GM12891 (cell line): ENCODE measurements at regions not wholly inside any gene's neighbourhood (a gene's known extent, or its start where the extent isn't known, plus 50 kb on each side); places are given as distances from the start of the nearest gene placed in this dataset.

ENCODE experiments used
- DNase-seq: peaks from one replicate; pipeline ENCODE4 v3.0.0; 2011; ENCODE audit warnings: low spot score; ENCODE audit not compliant: insufficient read length
- FAIRE-seq: peaks from 2 replicates; lab custom pipeline; 2011; peaks lifted over from hg19 to GRCh38; lab: Jason Lieb, UNC
- PAX5 ChIP-seq: IDR thresholded peaks from 2 replicates; pipeline ENCODE4 v1.6.1; 2011; ENCODE audit warnings: low read length, moderate library complexity, mild to moderate bottlenecking; ENCODE audit not compliant: insufficient read depth, severe bottlenecking
- POLR2A ChIP-seq: IDR thresholded peaks from 2 replicates; pipeline ENCODE4 v1.6.1; 2011; ENCODE audit warnings: low read depth, low read length, control low read depth
- POLR2AphosphoS5 ChIP-seq: IDR thresholded peaks from 2 replicates; pipeline ENCODE4 v1.6.1; 2011; ENCODE audit warnings: low read depth, low read length, control low read depth
- POU2F2 ChIP-seq: IDR thresholded peaks from 2 replicates; pipeline ENCODE4 v1.6.1; 2011; ENCODE audit warnings: low read depth, mild to moderate bottlenecking, control low read depth, low read length, moderate library complexity
- SPI1 ChIP-seq: IDR thresholded peaks from 2 replicates; pipeline ENCODE4 v1.6.1; 2011; ENCODE audit warnings: low read depth, low read length, control low read depth
- TAF1 ChIP-seq: IDR thresholded peaks from 2 replicates; pipeline ENCODE4 v1.6.1; 2011; ENCODE audit warnings: low read depth, low read length, control low read depth

DNA sequence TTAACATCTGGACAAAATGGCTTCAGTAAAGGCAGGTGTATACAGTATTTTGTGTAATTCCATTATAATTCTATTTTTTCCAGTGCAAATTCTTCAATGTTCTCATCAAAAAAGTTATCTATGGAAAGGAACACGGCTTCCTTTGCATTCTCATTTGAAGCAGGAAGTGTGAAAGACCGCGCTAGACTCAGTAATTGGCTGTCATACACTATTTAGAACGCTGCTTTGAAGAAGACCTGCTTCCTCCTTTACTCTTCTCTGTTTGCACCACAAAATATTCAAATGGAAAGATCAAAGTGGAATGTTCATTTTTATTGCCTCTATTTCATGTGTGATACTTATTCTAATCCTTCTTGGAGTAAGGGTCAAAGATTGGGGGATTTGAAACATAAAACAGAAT lies 883.7 kb downstream of the TSN start:
- no peak for DNase-seq
- FAIRE-seq: no peak
- TF ChIP-seq POU2F2 (no peak), POLR2AphosphoS5 (no peak), TAF1 (no peak), SPI1 (no peak), PAX5 (no peak), POLR2A (no peak)

DNA sequence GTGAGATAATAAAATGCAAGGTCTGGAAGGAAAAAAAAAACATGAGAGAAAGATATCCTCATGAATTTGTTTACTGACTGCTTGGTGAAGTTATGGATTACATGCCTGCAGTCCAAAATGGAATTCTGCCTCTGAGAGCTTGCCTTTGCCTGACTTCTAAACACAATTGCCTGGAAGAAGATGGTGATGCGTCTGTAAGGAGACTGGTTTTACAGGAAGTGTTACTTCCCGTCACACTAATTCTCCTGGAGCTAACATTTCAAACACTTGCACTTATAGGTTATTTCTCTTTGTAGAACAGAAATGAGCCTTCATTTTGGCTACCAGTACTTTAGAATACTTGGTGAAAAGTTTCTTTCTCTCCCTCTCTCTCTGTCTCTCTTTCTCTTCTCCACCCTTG lies 884.3 kb downstream of the TSN start:
- TF ChIP-seq PAX5 (no peak), POU2F2 (no peak), POLR2A (no peak)
- DNase-seq (no peak), FAIRE-seq (no peak)

DNA sequence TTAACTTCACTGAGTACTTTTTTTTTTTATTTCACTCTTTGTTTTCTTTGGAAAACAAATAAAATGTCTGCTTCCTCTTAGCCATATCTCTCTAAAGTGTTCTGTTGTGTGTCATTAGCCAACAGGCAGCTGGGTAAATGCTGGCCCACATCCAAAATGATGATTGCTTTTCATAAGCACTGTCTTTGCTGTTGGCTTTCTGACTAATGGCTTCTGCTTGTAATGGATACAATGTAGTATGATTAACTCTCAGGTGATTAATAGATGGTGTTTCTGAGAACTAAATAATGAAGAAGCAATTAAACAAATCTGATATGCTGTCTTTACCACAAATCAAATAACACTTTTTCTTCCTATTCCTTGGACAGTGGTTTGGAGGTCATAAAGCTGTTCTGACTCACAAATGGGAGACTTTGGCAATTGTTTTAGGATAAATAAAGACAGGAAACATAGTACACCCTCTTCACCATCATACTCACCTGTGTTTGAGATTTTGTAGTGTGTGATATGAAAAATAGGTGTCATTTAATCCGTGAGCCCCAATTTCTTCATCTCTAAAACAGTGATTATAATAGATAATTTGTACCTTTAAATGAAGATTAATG lies 888.4 kb downstream of the TSN start:
- no peak for TF ChIP-seq PAX5
- FAIRE-seq (no peak), DNase-seq (no peak)

GRCh38 chr2:122651236-122651635 lies 895.8 kb downstream of the TSN start:
- DNase-seq: no peak
- TF ChIP-seq SPI1 (no peak), POLR2A (no peak), PAX5 (no peak), POU2F2 (no peak), POLR2AphosphoS5 (no peak), TAF1 (no peak)
- no peak for FAIRE-seq

DNA sequence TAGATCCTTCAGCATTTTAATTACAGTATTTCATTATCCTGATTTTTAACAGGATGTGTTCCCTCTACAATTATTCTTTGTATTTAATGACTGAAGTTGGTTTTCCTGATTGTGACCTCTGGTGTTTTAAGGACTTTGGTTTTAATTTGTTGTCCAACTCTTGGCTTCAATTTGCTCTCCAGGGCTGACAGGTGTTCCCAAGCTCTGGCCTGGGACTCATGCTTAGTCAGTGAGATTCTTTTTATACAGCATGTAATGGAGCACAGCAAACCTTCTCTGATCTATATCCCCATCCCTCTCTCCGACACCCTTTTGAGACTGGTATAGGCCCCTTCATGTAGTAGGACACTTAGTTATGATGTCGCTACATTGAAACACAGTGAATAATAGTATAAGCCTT lies 896.3 kb downstream of the TSN start:
- no peak for DNase-seq
- TF ChIP-seq SPI1: no peak
- no peak for TF ChIP-seq TAF1
- TF ChIP-seq POLR2A: no peak
- no peak for TF ChIP-seq PAX5
- TF ChIP-seq POU2F2: no peak
- no peak for TF ChIP-seq POLR2AphosphoS5
- no peak for FAIRE-seq

DNA sequence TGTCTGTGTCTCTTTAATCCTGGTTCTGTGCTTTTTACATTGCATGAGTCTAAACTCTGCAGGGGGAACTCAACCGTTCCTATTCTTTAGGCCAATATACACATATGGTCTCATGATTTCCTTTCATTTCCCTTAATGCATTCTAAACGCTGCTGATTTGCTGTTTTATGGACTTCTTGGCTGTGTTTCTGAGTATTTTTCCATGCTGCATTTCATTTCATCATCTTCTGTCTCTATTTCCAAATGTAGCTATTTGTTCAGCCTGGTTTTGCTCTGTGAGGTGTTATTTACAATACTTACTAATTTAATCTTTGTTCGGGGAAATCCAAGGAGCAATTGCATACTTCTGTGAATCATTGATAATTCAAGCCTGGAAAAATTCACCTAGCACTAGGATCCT lies 897.2 kb downstream of the TSN start:
- no peak for DNase-seq
- FAIRE-seq: no peak
- TF ChIP-seq PAX5 (no peak), POLR2AphosphoS5 (no peak), TAF1 (no peak), POLR2A (no peak), SPI1 (no peak), POU2F2 (no peak)

- FAIRE-seq (no peak), DNase-seq (no peak)
- no peak for TF ChIP-seq POLR2AphosphoS5
- TF ChIP-seq PAX5: no peak
- TF ChIP-seq SPI1: no peak
- TF ChIP-seq TAF1: no peak
- TF ChIP-seq POLR2A: no peak
- no peak for TF ChIP-seq POU2F2
These were observed 901.0 kb downstream of the TSN start for GRCh38 chr2:122656403-122656802.

DNA sequence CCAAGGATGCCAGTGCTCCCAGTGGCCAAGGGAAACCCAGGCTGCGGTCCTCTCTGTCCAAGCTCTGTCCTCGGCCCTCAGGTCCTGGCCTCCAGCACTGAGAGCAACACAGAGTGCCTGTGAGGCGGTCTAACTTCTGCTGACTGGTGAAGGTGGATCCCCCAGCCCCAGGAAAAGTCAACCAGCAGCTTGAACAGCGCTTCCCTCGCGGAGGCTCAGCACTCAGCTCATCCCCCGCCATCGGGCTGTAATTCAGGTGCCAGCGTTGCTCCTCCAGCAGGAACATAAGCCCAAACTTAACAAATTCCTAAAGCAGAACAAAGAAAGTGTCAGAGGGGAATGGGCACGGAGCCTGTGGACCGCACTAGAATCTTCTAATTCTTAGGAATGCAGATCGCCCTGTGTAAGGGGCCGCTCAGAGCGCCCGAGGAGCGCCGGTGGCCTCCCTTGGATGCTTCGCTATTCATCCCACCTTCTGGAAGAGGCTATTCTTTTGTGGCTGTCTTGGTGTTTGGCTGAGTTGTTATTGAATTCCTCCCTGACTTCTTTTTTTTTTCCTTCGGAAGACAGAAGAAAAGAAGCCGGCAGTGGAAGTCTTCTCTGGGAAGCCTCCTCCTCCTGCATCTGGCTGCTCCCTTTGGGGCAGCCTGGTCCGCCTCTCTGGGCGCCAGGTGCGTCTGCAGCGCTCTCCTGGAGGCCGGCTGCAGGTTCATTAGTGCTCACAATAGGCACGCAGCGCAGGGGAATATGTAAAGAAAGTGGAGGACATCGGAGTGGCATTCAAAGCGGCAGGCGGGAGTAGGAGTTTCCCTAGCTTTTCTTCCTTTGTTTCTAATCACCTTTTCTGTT lies 905.6 kb downstream of the TSN start:
- FAIRE-seq (no peak), DNase-seq (no peak)
- no peak for TF ChIP-seq POU2F2
- no peak for TF ChIP-seq SPI1
- TF ChIP-seq POLR2AphosphoS5: no peak
- no peak for TF ChIP-seq POLR2A
- no peak for TF ChIP-seq PAX5
- TF ChIP-seq TAF1: no peak

DNA sequence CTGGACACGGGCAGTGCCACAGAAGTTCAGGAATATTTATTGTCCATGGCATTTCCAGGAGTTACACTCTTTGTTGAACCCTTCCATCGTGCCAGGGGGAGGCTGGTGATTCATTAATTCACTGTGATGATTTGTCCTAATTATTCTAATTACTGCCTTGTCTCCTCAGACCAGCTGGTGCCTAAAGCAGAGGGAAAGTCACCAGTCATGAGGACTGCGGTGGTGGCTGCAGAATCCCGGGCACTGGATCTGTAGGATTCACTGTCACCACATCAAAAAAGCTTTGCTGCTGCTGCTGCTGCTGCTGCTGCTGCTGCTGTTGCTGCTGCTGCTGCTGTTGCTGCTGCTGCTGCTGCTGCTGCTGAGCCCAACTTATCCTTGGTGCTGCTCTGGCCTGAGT lies 908.2 kb downstream of the TSN start:
- DNase-seq (no peak), FAIRE-seq (no peak)
- TF ChIP-seq PAX5: no peak
- TF ChIP-seq POLR2AphosphoS5: no peak
- no peak for TF ChIP-seq POU2F2
- no peak for TF ChIP-seq SPI1
- no peak for TF ChIP-seq TAF1

DNA sequence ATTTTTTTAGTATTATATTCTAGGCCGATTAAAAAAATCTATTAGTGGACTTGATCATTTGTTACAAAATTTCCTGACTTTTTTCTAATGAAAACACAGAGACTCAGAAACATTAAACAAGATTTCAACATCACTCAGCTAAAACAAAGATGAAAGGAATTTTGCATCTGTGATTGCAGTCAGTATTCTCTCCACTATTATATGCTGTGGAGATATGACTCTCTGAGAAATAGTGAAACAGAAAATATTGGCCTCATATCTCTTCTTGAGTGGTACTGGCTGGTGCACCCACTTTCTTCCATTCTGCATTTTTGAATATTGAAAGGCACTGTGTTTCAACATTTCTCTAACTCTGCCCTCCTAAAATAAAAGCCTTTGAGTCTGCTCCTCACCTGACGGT lies 914.2 kb downstream of the TSN start:
- DNase-seq (no peak), FAIRE-seq (no peak)
- TF ChIP-seq POLR2AphosphoS5: no peak

DNA sequence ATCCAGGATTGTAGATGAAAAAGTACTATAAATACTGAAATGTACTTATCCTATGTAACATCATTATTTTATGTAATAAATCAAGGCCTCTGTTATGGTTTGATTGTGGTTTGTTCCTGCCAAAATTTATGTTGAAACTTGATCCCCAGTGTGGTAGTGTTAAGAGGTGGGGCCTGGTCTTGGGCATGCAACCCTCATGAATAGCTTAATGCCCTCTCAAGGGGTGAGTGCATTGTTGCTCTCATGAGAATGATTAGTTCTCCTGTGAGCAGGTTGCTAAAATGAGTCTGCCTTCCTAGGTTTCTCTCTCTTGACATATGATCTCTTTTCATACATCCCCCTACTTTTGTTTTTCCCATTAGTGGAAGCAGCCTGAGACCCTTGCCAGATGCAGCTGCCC lies 915.4 kb downstream of the TSN start:
- no peak for DNase-seq
- no peak for FAIRE-seq
- TF ChIP-seq POU2F2 (no peak), POLR2AphosphoS5 (no peak), POLR2A (no peak), PAX5 (no peak), SPI1 (no peak), TAF1 (no peak)

DNA sequence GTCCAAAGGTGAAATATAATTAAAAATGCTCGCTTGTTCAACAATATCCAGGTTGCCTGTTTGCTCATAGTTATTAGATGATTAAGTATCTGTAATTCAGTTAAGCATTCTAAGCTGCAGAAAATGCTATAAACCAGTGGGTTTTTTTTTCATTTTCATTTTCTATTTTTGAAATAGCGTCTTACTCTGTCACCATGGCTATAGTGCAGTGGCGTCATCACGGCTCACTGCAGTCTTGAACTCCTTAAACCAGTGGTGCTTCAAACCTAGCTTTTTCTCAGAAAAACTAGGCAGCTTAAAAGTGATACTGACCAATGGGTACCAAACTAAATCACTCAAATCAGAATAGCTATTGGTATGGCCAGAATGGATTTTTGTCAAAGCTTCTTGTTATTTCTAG lies 925.2 kb downstream of the TSN start:
- FAIRE-seq (no peak), DNase-seq (no peak)
- TF ChIP-seq POU2F2 (no peak), POLR2A (no peak), SPI1 (no peak), PAX5 (no peak), TAF1 (no peak), POLR2AphosphoS5 (no peak)
